ENCODE measurements at regions not wholly inside any gene's neighbourhood (a gene's known extent, or its start where the extent isn't known, plus 50 kb on each side); places are given as distances from the start of the nearest gene placed in this dataset.
A peak's percentile ranks its signal among the peaks of the same experiment; 100 is the strongest.

GRCh38 chr7:121510858-121511482 lies 114.9 kb upstream of the FAM3C start:
- Histone ChIP-seq H3K4me1 (ENCODE audit: control insufficient read depth, insufficient read depth, low read length) (no peaks in the 10 kb centered on the region; the same call in 1 of the 2 replicates), H3K27ac (ENCODE audit: low read depth, low read length) (0 out of 2 replicates have a peak overlapping the region, but pooled peaks have one; percentile 21), H3K9ac (ENCODE audit: low read length) (no peak overlapping the region), H3K27me3 (ENCODE audit: control insufficient read depth, insufficient read depth, low read length) (no peaks in the 10 kb centered on the region), H3K9me3 (ENCODE audit: control insufficient read depth, insufficient read depth, low read depth, low read length) (peaks cover 60% of the 10 kb centered on the region), H3K4me3 (ENCODE audit: low read depth, low read length) (no peak overlapping the region), H3K36me3 (ENCODE audit: control insufficient read depth, insufficient read depth, low read length) (no peaks in the 10 kb centered on the region)

GRCh38 chr7:121510302-121510701 lies 114.2 kb upstream of the FAM3C start:
- no peak overlapping the region for H3K27ac ChIP-seq (ENCODE audit: low read depth, low read length)
- H3K36me3 ChIP-seq (ENCODE audit: control insufficient read depth, insufficient read depth, low read length): no peaks in the 10 kb centered on the region
- no peaks in the 10 kb centered on the region; the same call in 1 of the 2 replicates for H3K4me1 ChIP-seq (ENCODE audit: control insufficient read depth, insufficient read depth, low read length)
- H3K9ac ChIP-seq (ENCODE audit: low read length): no peak overlapping the region
- H3K27me3 ChIP-seq (ENCODE audit: control insufficient read depth, insufficient read depth, low read length): no peaks in the 10 kb centered on the region
- H3K4me3 ChIP-seq (ENCODE audit: low read depth, low read length): no peak overlapping the region
- H3K9me3 ChIP-seq (ENCODE audit: control insufficient read depth, insufficient read depth, low read depth, low read length): peaks cover 66% of the 10 kb centered on the region

GRCh38 chr7:121505540-121506182 lies 109.6 kb upstream of the FAM3C start:
- Histone ChIP-seq H3K27ac (ENCODE audit: low read depth, low read length) (no peak overlapping the region), H3K27me3 (ENCODE audit: control insufficient read depth, insufficient read depth, low read length) (no peaks in the 10 kb centered on the region), H3K9ac (ENCODE audit: low read length) (no peak overlapping the region), H3K9me3 (ENCODE audit: control insufficient read depth, insufficient read depth, low read depth, low read length) (peaks cover 66% of the 10 kb centered on the region), H3K4me3 (ENCODE audit: low read depth, low read length) (no peak overlapping the region), H3K36me3 (ENCODE audit: control insufficient read depth, insufficient read depth, low read length) (no peaks in the 10 kb centered on the region), H3K4me1 (ENCODE audit: control insufficient read depth, insufficient read depth, low read length) (no peaks in the 10 kb centered on the region)

- H3K4me3 ChIP-seq (ENCODE audit: low read depth, low read length): no peak overlapping the region
- H3K36me3 ChIP-seq (ENCODE audit: control insufficient read depth, insufficient read depth, low read length): no peaks in the 10 kb centered on the region
- H3K4me1 ChIP-seq (ENCODE audit: control insufficient read depth, insufficient read depth, low read length): no peaks in the 10 kb centered on the region
- H3K9me3 ChIP-seq (ENCODE audit: control insufficient read depth, insufficient read depth, low read depth, low read length): peaks cover 60% of the 10 kb centered on the region
- H3K27me3 ChIP-seq (ENCODE audit: control insufficient read depth, insufficient read depth, low read length): no peaks in the 10 kb centered on the region
- no peak overlapping the region for H3K9ac ChIP-seq (ENCODE audit: low read length)
- peak overlapping the region; percentile 59; the same call in 1 of the 2 replicates for H3K27ac ChIP-seq (ENCODE audit: low read depth, low read length)
Observed at GRCh38 chr7:121505021-121505420, 108.9 kb upstream of the FAM3C start.

GRCh38 chr7:121504482-121504881 lies 108.4 kb upstream of the FAM3C start:
- H3K9me3 ChIP-seq (ENCODE audit: control insufficient read depth, insufficient read depth, low read depth, low read length): peaks cover 55% of the 10 kb centered on the region
- no peaks in the 10 kb centered on the region for H3K27me3 ChIP-seq (ENCODE audit: control insufficient read depth, insufficient read depth, low read length)
- H3K4me1 ChIP-seq (ENCODE audit: control insufficient read depth, insufficient read depth, low read length): no peaks in the 10 kb centered on the region
- H3K27ac ChIP-seq (ENCODE audit: low read depth, low read length): peak overlapping the region; percentile 59; the same call in 1 of the 2 replicates
- H3K9ac ChIP-seq (ENCODE audit: low read length): no peak overlapping the region
- H3K36me3 ChIP-seq (ENCODE audit: control insufficient read depth, insufficient read depth, low read length): no peaks in the 10 kb centered on the region
- no peak overlapping the region for H3K4me3 ChIP-seq (ENCODE audit: low read depth, low read length)

GRCh38 chr7:121503730-121504129 lies 107.6 kb upstream of the FAM3C start:
- H3K9me3 ChIP-seq (ENCODE audit: control insufficient read depth, insufficient read depth, low read depth, low read length): peaks cover 48% of the 10 kb centered on the region

GRCh38 chr7:121503039-121503438 lies 106.9 kb upstream of the FAM3C start:
- Histone ChIP-seq H3K9me3 (ENCODE audit: control insufficient read depth, insufficient read depth, low read depth, low read length) (peaks cover 45% of the 10 kb centered on the region), H3K4me1 (ENCODE audit: control insufficient read depth, insufficient read depth, low read length) (no peaks in the 10 kb centered on the region), H3K27ac (ENCODE audit: low read depth, low read length) (no peak overlapping the region), H3K4me3 (ENCODE audit: low read depth, low read length) (no peak overlapping the region), H3K9ac (ENCODE audit: low read length) (no peak overlapping the region), H3K27me3 (ENCODE audit: control insufficient read depth, insufficient read depth, low read length) (no peaks in the 10 kb centered on the region), H3K36me3 (ENCODE audit: control insufficient read depth, insufficient read depth, low read length) (no peaks in the 10 kb centered on the region)

More at GRCh38 chr7:121503730-121504129, 107.6 kb upstream of the FAM3C start:
- no peak overlapping the region for H3K27ac ChIP-seq (ENCODE audit: low read depth, low read length)
- H3K4me1 ChIP-seq (ENCODE audit: control insufficient read depth, insufficient read depth, low read length): no peaks in the 10 kb centered on the region
- no peak overlapping the region for H3K4me3 ChIP-seq (ENCODE audit: low read depth, low read length)
- H3K9ac ChIP-seq (ENCODE audit: low read length): no peak overlapping the region
- no peaks in the 10 kb centered on the region for H3K27me3 ChIP-seq (ENCODE audit: control insufficient read depth, insufficient read depth, low read length)
- no peaks in the 10 kb centered on the region for H3K36me3 ChIP-seq (ENCODE audit: control insufficient read depth, insufficient read depth, low read length)

GRCh38 chr7:121501566-121501965 lies 105.5 kb upstream of the FAM3C start:
- Histone ChIP-seq H3K27me3 (ENCODE audit: control insufficient read depth, insufficient read depth, low read length) (no peaks in the 10 kb centered on the region), H3K9ac (ENCODE audit: low read length) (no peak overlapping the region), H3K9me3 (ENCODE audit: control insufficient read depth, insufficient read depth, low read depth, low read length) (peaks cover 43% of the 10 kb centered on the region), H3K4me1 (ENCODE audit: control insufficient read depth, insufficient read depth, low read length) (no peaks in the 10 kb centered on the region), H3K36me3 (ENCODE audit: control insufficient read depth, insufficient read depth, low read length) (no peaks in the 10 kb centered on the region), H3K27ac (ENCODE audit: low read depth, low read length) (no peak overlapping the region), H3K4me3 (ENCODE audit: low read depth, low read length) (no peak overlapping the region)

GRCh38 chr7:121500360-121501058 lies 104.4 kb upstream of the FAM3C start:
- H3K27ac ChIP-seq (ENCODE audit: low read depth, low read length): no peak overlapping the region
- no peaks in the 10 kb centered on the region for H3K27me3 ChIP-seq (ENCODE audit: control insufficient read depth, insufficient read depth, low read length)
- peaks cover 36% of the 10 kb centered on the region for H3K9me3 ChIP-seq (ENCODE audit: control insufficient read depth, insufficient read depth, low read depth, low read length)
- no peaks in the 10 kb centered on the region for H3K36me3 ChIP-seq (ENCODE audit: control insufficient read depth, insufficient read depth, low read length)
- H3K9ac ChIP-seq (ENCODE audit: low read length): no peak overlapping the region
- H3K4me3 ChIP-seq (ENCODE audit: low read depth, low read length): no peak overlapping the region
- no peaks in the 10 kb centered on the region for H3K4me1 ChIP-seq (ENCODE audit: control insufficient read depth, insufficient read depth, low read length)

- no peaks in the 10 kb centered on the region for H3K36me3 ChIP-seq (ENCODE audit: control insufficient read depth, insufficient read depth, low read length)
- H3K9me3 ChIP-seq (ENCODE audit: control insufficient read depth, insufficient read depth, low read depth, low read length): peaks cover 28% of the 10 kb centered on the region
- H3K27me3 ChIP-seq (ENCODE audit: control insufficient read depth, insufficient read depth, low read length): no peaks in the 10 kb centered on the region
Observed at GRCh38 chr7:121499624-121500023, 103.5 kb upstream of the FAM3C start.

GRCh38 chr7:121498816-121499215 lies 102.7 kb upstream of the FAM3C start:
- H3K36me3 ChIP-seq (ENCODE audit: control insufficient read depth, insufficient read depth, low read length): no peaks in the 10 kb centered on the region
- no peaks in the 10 kb centered on the region for H3K4me1 ChIP-seq (ENCODE audit: control insufficient read depth, insufficient read depth, low read length)
- H3K27ac ChIP-seq (ENCODE audit: low read depth, low read length): no peak overlapping the region
- H3K27me3 ChIP-seq (ENCODE audit: control insufficient read depth, insufficient read depth, low read length): no peaks in the 10 kb centered on the region
- H3K9ac ChIP-seq (ENCODE audit: low read length): no peak overlapping the region
- H3K4me3 ChIP-seq (ENCODE audit: low read depth, low read length): no peak overlapping the region
- peaks cover 21% of the 10 kb centered on the region for H3K9me3 ChIP-seq (ENCODE audit: control insufficient read depth, insufficient read depth, low read depth, low read length)

More at GRCh38 chr7:121499624-121500023, 103.5 kb upstream of the FAM3C start:
- Histone ChIP-seq H3K9ac (ENCODE audit: low read length) (no peak overlapping the region), H3K27ac (ENCODE audit: low read depth, low read length) (no peak overlapping the region), H3K4me1 (ENCODE audit: control insufficient read depth, insufficient read depth, low read length) (no peaks in the 10 kb centered on the region), H3K4me3 (ENCODE audit: low read depth, low read length) (no peak overlapping the region)

Measured in HUES6 (cell line).